Prostate gland (tissue), 2 donors: ENCODE measurements at regions not wholly inside any gene's neighbourhood (a gene's known extent, or its start where the extent isn't known, plus 50 kb on each side); places are given as distances from the start of the nearest gene placed in this dataset.
"Not testable (repeated sequence)": the region's sequence is repeated elsewhere in the genome, so short reads cannot be mapped to it uniquely, and the experiment has no call there.

Experiments used
- DNase-seq: peaks from one replicate; pipeline ENCODE4 v3.0.0-alpha.2; 2019; ENCODE audit warnings: low spot score
- H3K27ac ChIP-seq, 2 donors: fragments of 200-600 bp; sonication (generic); 2 replicates each; pipeline ENCODE4 v1.5.1; 2017 to 2019
- H3K27me3 ChIP-seq: fragments of 200-600 bp; sonication (generic); replicated peaks from 2 replicates; pipeline ENCODE4 v1.5.1; 2019; ENCODE audit not compliant: insufficient read depth
- H3K36me3 ChIP-seq, 2 donors: fragments of 200-600 bp; sonication (generic); 1 replicate in 1 of 2; 2 replicates in 1 of 2; pipeline versions ENCODE4 v1.5.1 to v1.8.1; 2017 to 2019
- H3K4me1 ChIP-seq: fragments of 200-600 bp; sonication (generic); replicated peaks from 2 replicates; pipeline ENCODE4 v1.5.1; 2019
- H3K4me3 ChIP-seq, 2 donors: fragments of 200-600 bp; sonication (generic); 2 replicates each; pipeline ENCODE4 v1.5.1; 2017 to 2019
- H3K9me3 ChIP-seq: fragments of 200-600 bp; sonication (generic); 2 replicates; pipeline ENCODE4 v1.5.1; 2017
- POLR2A ChIP-seq: fragments of 450-650 bp; IDR thresholded peaks from one replicate; pipeline ENCODE4 v1.6.1; 2016; ENCODE audit warnings: antibody characterized with exemption, mild to moderate bottlenecking
- POLR2AphosphoS5 ChIP-seq: sonication (generic); formaldehyde crosslinking; IDR thresholded peaks from one replicate; pipeline ENCODE4 v1.6.1; 2017; ENCODE audit warnings: antibody characterized with exemption
- WGBS: methylation state at CpG from one replicate; pipeline ENCODE4 v1.1.5; 2018; 5-methylcytosine and 5-hydroxymethylcytosine counted together
- intact Hi-C: fragments of 100-400 bp; cut with DNase I; formaldehyde crosslinking; loops from one replicate; pipeline ENCODE4 v1.14.2; 2022
- TF ChIP-seq, protein P1 (sequence below), 4 experiments: fragments of 200-600 bp in 2 of 4; fragments of 450-650 bp in 2 of 4; sonication (generic) in 2 of 4; IDR thresholded peaks; 1 replicate in 3 of 4; 2 replicates in 1 of 4; pipeline ENCODE4 v1.5.1; 2016 to 2019; ENCODE audit warnings: antibody characterized with exemption in 4 of 4, mild to moderate bottlenecking in 2 of 4, moderate library complexity in 2 of 4

DNA sequence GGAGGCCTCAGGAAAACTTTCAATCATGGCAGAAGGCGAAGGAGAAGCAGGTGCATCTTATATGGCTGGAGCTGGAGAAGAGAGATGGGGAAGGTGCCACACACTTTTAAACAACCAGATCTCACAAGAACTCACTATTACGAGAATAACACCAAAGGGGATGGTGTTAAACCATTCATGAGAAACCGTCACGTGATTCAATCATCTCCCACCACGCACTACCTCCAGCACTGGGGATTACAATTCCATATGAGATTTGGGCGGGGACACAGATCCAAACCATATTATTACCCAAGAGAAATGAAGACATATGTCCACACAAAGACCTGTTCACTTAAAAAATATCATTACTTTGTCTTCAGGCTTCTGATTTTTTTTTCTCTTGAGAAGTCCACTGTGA is 518.5 kb downstream of the DCDC2C start:
- Histone ChIP-seq H3K4me1 (no peaks in the 10 kb centered on the region), H3K4me3 (no peak overlapping the region), H3K9me3 (no peaks in the 10 kb centered on the region), H3K36me3 (no peaks in the 10 kb centered on the region), H3K27ac (no peak overlapping the region), H3K27me3 (no peaks in the 10 kb centered on the region)
- DNase-seq: no peak
- intact Hi-C loops: no loop called here
- 92% methylated on average over 6 of the region's 6 CpGs for WGBS
- TF ChIP-seq POLR2A: no peak
- TF ChIP-seq, protein P1, sequence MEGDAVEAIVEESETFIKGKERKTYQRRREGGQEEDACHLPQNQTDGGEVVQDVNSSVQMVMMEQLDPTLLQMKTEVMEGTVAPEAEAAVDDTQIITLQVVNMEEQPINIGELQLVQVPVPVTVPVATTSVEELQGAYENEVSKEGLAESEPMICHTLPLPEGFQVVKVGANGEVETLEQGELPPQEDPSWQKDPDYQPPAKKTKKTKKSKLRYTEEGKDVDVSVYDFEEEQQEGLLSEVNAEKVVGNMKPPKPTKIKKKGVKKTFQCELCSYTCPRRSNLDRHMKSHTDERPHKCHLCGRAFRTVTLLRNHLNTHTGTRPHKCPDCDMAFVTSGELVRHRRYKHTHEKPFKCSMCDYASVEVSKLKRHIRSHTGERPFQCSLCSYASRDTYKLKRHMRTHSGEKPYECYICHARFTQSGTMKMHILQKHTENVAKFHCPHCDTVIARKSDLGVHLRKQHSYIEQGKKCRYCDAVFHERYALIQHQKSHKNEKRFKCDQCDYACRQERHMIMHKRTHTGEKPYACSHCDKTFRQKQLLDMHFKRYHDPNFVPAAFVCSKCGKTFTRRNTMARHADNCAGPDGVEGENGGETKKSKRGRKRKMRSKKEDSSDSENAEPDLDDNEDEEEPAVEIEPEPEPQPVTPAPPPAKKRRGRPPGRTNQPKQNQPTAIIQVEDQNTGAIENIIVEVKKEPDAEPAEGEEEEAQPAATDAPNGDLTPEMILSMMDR (IDR thresholded peaks at IDR 0.05): no peak

DNA sequence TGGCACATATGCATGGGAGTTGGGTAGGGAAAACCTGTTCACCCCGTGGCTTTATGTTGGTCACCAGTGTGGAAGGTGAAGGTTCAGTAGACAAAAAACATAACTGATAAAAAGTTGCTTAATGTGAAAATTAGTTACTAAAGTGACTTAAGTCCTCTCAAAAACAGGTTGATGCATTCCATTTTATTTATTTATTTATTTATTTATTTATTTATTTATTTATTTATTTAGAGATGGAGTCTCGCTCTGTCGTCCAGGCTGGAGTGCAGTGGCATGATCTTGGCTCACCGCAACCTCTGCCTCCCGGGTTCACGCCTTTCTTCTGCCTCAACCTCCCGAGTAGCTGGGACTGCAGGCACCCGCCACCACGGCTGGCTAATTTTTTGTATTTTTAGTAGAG is 541.0 kb downstream of the DCDC2C start:
- DNase-seq, H3K27me3 ChIP-seq, H3K9me3 ChIP-seq, H3K36me3 ChIP-seq, H3K4me1 ChIP-seq, H3K4me3 ChIP-seq, intact Hi-C loops, H3K27ac ChIP-seq: not testable (repeated sequence)
- WGBS: 95% methylated on average over 9 of the region's 9 CpGs

DNA sequence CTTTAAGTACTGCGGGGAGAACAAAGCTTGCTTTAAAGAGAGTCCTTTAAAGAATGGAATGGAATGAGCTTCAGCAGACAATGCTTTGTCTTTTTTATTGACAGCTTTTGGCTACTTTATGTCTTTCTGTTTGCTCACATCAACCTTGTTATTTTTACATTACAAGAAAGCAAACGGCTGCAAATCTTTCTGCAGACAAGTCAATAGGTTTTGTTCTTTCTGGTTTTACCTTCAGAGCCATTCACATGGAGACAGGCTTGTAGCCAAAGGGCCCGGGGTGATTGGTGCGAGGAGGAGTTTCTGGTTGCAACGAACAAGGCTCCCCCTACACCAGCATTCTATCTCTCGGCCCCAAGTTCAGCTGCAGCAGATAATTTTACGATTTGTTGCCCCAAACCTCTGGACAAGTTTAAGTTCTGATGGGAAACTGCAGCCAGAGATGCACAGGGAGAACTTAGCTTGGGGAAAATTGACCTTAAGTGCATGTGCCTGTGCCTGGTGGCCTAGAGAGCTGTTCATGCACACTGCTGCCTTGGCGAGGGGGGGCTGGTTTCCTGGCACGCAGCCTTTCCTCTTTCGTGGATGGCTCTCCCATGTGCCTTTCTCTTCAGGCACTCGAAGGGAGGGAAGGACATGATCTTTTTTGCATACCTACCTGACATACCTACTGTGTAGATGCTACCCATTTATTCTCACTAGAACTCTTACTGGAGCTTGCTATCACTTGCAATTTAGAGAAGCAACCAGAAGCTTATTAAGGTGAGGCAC is 543.2 kb downstream of the DCDC2C start:
- 18% methylated on average over 11 of the region's 11 CpGs for WGBS
- intact Hi-C loops: no loop called here
- Histone ChIP-seq H3K9me3 (no peaks in the 10 kb centered on the region), H3K4me3 (no peak overlapping the region), H3K27me3 (no peaks in the 10 kb centered on the region), H3K27ac (no peak overlapping the region), H3K4me1 (no peaks in the 10 kb centered on the region), H3K36me3 (no peaks in the 10 kb centered on the region)
- DNase-seq: peak; percentile 34
- peak; percentile 48 for TF ChIP-seq POLR2AphosphoS5
- TF ChIP-seq, protein P1 (IDR thresholded peaks at IDR 0.05): no peak

DNA sequence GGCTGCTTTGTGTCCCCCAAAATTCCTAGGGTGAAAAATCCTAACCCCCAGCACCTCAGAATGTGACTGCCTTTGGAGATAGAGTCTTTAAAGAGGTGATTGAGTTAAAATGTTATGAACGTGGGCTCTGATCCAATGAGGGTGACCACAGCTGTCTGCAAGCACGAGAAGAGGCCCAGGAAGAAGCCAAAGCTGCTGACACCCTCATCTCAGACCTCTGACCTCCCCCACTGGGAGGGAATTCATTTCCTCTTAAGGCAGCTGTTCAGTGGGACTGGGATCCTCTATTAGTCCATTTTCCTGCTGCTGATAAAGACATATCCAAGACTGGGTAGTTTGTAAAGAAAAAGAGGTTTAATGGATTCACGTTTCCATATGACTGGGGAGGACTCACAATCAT is 544.4 kb downstream of the DCDC2C start:
- WGBS: 73% methylated on average over 3 of the region's 3 CpGs
- no peaks in the 10 kb centered on the region for H3K36me3 ChIP-seq
- TF ChIP-seq POLR2A: no peak
- TF ChIP-seq, protein P1 (IDR thresholded peaks at IDR 0.05): no peak
- TF ChIP-seq POLR2AphosphoS5: no peak

DNA sequence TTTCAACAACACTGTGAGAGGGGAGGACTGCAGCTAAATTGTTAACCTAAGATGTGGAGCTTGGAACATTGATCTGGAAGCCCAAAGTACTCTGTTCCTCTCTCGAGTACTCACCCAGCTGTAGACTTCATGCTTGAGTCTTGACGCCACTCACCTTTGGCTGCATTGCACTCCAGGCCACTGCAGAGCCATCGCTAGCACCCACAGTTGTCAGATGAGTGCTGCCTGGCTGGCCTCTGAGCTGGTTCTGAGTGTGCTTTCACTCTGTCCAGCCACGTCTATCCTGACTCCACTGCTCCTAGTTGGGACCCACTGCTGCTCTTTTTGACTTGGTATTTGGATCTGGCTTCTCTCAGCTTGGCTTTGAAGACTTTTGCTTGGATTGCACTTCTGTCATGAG is 552.1 kb downstream of the DCDC2C start:
- H3K4me1 ChIP-seq: no peaks in the 10 kb centered on the region
- no peak overlapping the region for H3K27ac ChIP-seq
- H3K27me3 ChIP-seq: no peaks in the 10 kb centered on the region
- no peak overlapping the region for H3K4me3 ChIP-seq
- intact Hi-C loops: no loop called here
- no peaks in the 10 kb centered on the region for H3K9me3 ChIP-seq
- no peak for DNase-seq
- TF ChIP-seq POLR2A (no peak), POLR2AphosphoS5 (no peak)
- TF ChIP-seq, protein P1 (IDR thresholded peaks at IDR 0.05): no peak
- no peaks in the 10 kb centered on the region for H3K36me3 ChIP-seq
- 87% methylated on average over 4 of the region's 4 CpGs for WGBS

More for the DNA sequence above, 544.4 kb downstream of the DCDC2C start:
- DNase-seq: no peak
- Histone ChIP-seq H3K4me1 (no peaks in the 10 kb centered on the region), H3K27me3 (no peaks in the 10 kb centered on the region), H3K9me3 (no peaks in the 10 kb centered on the region), H3K27ac (no peak overlapping the region), H3K4me3 (no peak overlapping the region)
- intact Hi-C loops: no loop called here
